Epithelial cell of prostate (primary cell): ENCODE measurements at regions not wholly inside any gene's neighbourhood (a gene's known extent, or its start where the extent isn't known, plus 50 kb on each side); places are given as distances from the start of the nearest gene placed in this dataset.
A peak's percentile ranks its signal among the peaks of the same experiment; 100 is the strongest.

ENCODE experiments used
- DNase-seq: peaks from one replicate; pipeline ENCODE4 v3.0.0-alpha.2; 2011; ENCODE audit warnings: low read depth, low spot score
- H3K27ac ChIP-seq: fragments of 450-650 bp; 2 replicates; pipeline ENCODE4 v1.5.1; 2017; ENCODE audit warnings: mild to moderate bottlenecking

- no peak for DNase-seq
- H3K27ac ChIP-seq, result no peak overlapping the region
These were observed 347.4 kb downstream of the PSAT1 start for GRCh38 chr9:78644359-78644758.

- DNase-seq, result no peak
- H3K27ac ChIP-seq, result no peak overlapping the region
These were observed 357.4 kb downstream of the PSAT1 start for GRCh38 chr9:78654324-78654723.

- DNase-seq, result no peak
- no peak overlapping the region for H3K27ac ChIP-seq
These were observed 366.4 kb downstream of the PSAT1 start for GRCh38 chr9:78663369-78663768.

DNA sequence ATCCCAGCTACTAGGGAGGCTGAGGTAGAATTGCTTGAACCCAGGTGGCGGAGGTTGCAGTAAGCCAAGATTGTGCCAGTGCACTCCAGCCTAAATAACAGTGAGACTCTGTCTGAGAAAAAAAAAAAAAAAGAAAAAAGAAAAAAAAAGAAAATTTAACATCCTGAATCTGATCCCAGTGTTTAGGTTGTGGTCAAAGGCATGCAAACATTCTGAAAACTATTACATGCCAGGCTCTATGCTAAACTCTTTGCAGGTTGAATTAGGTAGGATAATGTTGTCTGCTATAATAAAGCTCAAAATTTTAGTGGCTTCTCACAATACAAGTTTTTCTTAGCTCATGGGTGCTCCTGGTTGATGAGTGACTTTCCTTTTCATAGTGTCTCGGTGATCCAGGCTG, 367.4 kb downstream of the PSAT1 start:
- DNase-seq, result no peak
- no peak overlapping the region for H3K27ac ChIP-seq

DNA sequence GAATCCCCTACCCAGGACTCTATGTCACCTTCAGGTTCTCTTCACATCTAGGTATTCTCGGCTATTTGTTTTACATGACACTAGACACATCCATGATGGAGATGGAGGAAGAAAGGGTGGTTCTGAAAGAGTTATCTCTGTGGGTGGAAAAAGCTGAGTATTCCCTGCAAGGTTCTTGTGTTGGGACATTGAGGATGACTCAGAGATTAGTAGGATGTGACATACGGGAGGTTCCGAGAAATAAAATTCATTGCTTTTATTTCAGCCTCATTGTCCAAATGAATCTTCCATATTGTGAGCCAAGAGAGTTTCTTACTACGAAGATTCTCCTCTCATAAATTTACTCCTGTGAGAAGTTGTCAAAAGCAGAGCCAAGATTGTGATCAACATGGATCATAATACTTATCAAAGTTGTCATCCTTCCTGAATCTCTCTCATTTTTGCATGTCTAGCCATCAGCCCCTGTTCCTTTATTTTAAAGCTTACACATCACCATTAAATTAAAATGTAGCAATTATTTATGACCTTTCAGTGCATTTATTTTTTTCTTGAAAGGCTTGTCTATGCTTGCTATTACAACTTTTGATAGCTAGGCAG, 370.0 kb downstream of the PSAT1 start:
- DNase-seq, result no peak
- H3K27ac ChIP-seq, result peak overlapping the region; percentile 57

DNA sequence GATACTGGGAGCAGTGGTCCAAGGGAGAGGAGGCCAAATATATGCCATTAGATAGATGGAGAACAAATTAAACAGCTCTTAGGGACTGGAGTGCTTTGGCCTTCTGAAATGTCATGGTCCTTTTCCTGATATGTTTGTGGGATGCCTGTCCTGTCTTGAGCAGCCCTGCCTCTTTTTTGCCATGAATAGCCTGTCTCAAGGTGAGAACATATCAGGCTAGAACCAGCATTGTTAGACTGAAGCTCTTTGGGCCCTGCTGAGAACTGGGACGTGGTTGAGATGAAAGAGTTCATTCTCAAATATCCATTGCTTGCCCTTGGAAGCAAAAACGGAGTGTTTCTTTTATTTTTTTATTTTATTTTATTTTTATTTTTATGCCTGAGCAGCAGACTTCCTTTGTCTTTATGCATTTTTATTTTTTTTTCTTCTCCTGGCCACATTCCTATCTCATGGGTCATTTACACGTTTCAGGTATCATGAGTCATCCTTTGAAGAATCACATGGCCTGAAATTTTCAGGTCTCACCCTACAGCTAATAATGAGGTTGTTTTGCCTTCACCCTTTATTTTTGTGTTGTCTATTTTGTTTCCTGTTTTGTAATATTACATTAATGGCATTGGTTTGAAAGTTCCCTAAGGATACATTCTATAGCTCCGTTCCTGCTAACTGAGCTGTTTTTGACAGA, 371.4 kb downstream of the PSAT1 start:
- peak; percentile 46 for DNase-seq
- peak overlapping the region; percentile 57 for H3K27ac ChIP-seq

DNA sequence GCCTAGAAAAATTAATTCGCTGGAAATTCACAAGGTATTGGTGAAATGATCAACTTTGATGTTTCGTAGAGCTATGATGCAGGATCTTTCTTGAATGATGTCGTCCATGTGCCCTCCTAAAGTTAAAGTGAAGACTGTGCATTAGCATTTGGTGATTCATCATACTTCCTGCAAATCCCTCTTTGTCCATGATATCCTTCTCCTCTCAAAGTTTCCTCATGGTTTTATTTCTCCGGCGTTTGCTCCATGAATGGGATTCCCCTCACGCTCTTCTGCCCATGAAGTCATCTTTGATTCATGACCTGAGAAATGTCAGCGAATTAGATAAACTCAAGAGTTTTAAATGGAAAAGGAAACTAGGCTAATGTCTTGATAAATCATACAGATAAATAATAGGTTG, 372.7 kb downstream of the PSAT1 start:
- no peak overlapping the region for H3K27ac ChIP-seq
- DNase-seq, result no peak

DNA sequence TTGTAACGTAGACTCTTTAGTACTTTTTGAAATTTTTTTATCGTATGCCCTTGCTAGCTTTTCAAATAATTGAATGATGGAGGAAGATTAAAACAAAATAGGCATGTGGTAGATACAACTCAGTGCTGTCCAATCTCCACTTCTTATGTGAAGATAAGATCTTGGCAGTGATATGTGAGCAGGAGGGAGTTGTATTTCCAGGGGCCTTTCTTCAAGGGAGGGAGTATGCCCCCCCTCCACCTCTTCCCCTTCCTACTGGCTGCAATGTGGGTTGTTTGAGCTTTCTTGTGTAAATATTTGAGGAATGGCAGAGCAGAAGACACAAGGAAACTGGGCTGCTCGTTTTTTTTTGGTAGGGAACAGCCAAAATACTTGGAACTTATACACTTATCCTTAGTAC, 374.9 kb downstream of the PSAT1 start:
- no peak for DNase-seq
- no peak overlapping the region for H3K27ac ChIP-seq

DNA sequence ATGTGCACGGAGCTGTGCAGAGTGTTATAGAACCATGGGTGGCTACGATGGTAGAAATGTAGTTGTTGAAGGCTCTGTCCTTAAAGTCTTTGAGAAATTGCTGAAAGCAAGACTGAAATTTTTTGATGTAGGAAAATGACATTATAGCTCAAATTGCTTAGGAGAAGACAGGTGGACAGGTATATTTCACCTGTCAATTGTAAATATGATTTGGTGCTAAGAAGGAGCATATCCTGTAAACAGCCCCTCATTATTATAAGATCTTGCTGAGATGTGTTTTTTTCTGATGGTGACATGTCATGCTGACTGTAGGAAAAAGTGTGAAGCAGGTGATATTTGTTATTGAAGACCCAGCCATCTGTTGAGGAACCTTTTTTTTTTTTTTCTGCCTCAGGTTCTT, 377.9 kb downstream of the PSAT1 start:
- no peak for DNase-seq
- no peak overlapping the region for H3K27ac ChIP-seq

DNA sequence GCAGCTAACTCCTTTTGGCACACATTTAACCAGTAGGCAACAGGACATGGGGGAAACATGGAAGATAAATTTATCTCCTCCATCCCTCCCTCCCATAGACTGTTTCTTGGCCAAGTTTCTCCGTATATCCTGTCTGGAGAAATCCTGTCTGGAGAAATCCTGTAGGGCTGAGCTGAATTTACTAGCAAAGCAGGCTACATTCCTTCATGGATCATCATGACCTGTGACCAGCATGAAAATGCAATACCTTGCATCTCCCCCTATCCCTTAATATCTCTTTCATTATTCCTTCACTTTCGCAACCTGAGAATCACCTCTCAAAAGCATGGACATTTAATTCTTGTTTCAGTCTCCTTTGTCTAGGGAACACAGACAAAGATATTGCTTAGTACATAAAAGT, 379.1 kb downstream of the PSAT1 start:
- no peak for DNase-seq
- H3K27ac ChIP-seq, result no peak overlapping the region

DNA sequence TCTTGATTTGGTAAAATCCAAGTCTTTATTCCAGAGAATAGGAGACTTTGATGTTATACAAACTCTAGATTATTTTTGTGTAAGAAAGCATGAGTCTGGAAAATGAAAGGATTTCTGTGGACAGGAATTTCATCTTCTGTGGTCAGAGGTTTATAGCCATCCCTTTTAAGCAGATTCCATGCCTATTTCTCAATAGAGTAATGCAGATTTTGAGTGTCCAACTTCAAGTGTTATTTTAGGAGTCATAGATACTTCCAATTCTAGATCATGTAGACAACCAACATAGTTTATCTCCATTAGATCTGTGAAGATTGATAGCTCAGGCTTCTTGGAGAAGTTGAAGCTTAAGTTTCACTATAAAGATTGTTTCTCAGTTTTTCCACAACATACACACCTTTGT, 379.7 kb downstream of the PSAT1 start:
- no peak for DNase-seq
- no peak overlapping the region for H3K27ac ChIP-seq

- H3K27ac ChIP-seq, result no peak overlapping the region
- DNase-seq, result no peak
These were observed 380.4 kb downstream of the PSAT1 start for GRCh38 chr9:78677326-78677725.

DNA sequence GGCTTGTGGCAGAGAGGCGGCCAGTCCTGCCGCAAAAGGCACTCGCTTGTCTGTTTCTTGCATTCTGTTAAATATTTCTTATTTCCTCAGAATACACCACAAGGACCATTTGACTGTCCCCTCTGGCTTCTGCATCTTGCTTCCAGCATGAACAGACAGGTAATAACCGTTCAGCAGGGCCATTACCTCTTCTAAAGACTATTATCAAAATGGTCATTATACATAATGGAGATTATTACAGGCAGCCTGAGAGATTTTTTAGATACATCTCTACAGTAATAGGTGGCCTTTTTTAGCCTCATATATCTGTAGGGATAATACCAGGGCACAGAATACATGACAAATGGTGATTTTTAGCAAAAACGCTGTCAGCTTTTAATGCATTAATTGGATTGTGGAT, 382.0 kb downstream of the PSAT1 start:
- no peak overlapping the region for H3K27ac ChIP-seq
- DNase-seq, result no peak

DNA sequence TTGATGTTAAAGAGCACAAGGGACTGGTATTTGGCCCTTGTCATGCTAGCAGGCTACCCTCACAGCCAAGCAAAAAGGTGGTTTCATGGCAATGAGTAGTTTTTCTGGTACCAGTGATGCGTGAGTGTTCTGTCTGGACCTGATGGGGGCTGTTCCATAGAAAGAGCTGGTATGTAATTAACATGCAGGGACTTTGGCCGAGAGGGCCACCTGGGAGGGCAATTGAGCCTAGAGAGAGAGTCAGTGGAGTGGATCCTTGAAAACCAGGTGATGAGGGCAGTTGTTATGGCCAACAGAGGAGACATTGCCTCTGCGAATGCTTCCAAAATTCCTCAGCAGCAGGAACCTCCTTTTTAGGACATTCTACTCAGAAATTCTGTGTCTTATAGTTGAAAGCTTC, 383.3 kb downstream of the PSAT1 start:
- no peak for DNase-seq
- H3K27ac ChIP-seq, result no peak overlapping the region

DNA sequence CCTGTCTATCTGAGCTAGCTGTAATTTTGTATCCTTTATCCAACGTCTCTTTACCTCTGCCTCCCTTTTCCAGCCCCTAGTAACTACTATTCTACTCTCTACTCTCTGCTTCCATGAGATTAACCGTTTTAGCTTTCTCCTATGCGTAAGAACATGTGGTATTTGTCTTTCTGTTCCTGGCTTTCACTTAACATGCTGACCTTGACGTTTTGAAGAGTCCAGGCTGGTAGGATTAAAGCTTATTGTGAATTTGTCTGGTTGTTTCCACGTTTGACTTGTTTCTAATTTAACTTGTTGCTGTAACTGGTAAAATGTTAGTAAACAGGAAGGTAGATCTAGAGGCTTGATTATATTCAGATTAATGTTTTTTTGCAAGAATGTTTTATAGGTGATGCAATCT, 385.3 kb downstream of the PSAT1 start:
- no peak overlapping the region for H3K27ac ChIP-seq

GRCh38 chr9:78685471-78685870, 388.5 kb downstream of the PSAT1 start:
- no peak overlapping the region for H3K27ac ChIP-seq
- DNase-seq, result no peak

More for the DNA sequence above, 385.3 kb downstream of the PSAT1 start:
- no peak for DNase-seq

DNA sequence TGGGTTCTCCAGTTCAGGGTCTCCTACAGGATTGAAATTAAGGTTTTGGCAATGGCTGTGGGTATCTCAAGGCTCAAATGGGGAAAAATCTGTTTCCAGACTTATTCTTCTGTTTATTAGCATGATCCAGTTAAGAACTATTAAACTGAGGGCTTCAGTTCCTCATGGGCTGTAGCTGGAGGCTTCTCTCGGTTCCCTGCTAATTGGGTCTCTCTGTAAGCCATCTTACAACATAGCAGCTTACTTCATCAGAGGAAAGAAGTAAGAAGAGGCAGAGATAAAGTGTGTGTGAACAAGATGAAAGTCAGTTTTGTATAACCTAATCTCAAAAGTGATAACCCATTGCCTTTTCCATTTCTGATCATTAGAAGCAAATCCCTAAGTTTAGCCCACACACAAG, 391.9 kb downstream of the PSAT1 start:
- no peak for DNase-seq
- no peak overlapping the region for H3K27ac ChIP-seq

GRCh38 chr9:78691542-78691941, 394.6 kb downstream of the PSAT1 start:
- DNase-seq, result no peak
- H3K27ac ChIP-seq, result no peak overlapping the region

- DNase-seq, result no peak
- no peak overlapping the region for H3K27ac ChIP-seq
These were observed 395.9 kb downstream of the PSAT1 start for GRCh38 chr9:78692871-78693270.

GRCh38 chr9:78694974-78695373, 398.0 kb downstream of the PSAT1 start:
- DNase-seq, result no peak
- no peak overlapping the region for H3K27ac ChIP-seq

GRCh38 chr9:78695519-78695918, 398.6 kb downstream of the PSAT1 start:
- DNase-seq, result no peak
- H3K27ac ChIP-seq, result no peak overlapping the region

DNA sequence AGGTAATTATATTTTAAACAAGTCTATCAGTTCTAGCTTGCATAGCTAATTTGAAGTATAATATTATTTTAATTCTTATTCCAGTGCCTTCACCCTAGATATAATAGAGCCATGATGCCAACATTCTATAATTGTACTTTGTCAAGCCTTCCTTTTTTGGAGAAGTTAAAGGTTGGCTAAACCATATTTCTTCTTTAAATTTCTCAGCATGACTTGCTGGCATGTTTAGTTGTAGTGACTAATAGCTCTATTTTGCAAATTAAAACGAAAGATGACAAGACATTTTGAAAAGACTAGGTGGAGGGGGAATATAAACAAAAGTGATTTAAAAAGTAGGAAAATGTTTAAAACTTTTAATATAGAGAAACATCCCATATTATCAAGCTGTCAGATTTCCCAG, 400.7 kb downstream of the PSAT1 start:
- DNase-seq, result no peak
- H3K27ac ChIP-seq, result no peak overlapping the region
